ENCODE measurements at regions not wholly inside any gene's neighbourhood (a gene's known extent, or its start where the extent isn't known, plus 50 kb on each side); places are given as distances from the start of the nearest gene placed in this dataset.

DNA sequence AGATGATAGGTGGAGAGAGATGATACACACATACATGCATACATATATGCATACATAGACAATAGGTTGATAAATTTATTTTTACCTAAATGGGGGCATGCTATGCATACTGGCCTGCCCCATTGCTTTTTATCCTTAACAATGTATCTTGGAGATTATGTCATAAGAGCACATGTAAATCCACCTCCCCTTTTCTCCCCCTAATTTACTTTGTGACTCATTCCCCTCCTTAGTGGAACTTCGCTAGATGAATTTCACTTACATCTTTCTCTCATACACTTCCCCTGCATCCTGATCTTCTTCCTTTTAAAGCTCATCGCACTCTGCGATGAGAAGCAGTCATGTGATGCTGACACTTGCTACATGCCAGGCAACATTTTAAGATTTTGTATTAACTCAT, 223.6 kb downstream of the C1D start:
- ChIA-PET CTCF (interaction anchor here (2.2 kb wide), 1 partner anchor 188 kb away, joined by 11 read pairs; no protein-coding TSS in a partner anchor), POLR2A (ENCODE audit: low non-redundant PET) (no interaction called here)
- BruUV-seq (replicated peaks) = no TSS peak
- intact Hi-C loops (cut with micrococcal nuclease; ENCODE audit: unreplicated experiment) = no loop called here
- H3K9me3 ChIP-seq (ENCODE audit: low read depth, low read length, poor library complexity, severe bottlenecking) = no peaks in the 10 kb centered on the region
- no peaks in the 10 kb centered on the region for H3K27me3 ChIP-seq (replicated peaks; ENCODE audit: insufficient read depth, low read depth, low read length, poor library complexity)
- H3K4me1 ChIP-seq (ENCODE audit: insufficient read depth, low read length, poor library complexity, severe bottlenecking) = peaks cover 12% of the 10 kb centered on the region
- no peak for TF ChIP-seq EZH2 (IDR thresholded peaks at IDR 0.05; ENCODE audit: borderline replicate concordance, low read depth, low read length, poor library complexity, severe bottlenecking)
- TF ChIP-seq, protein P1, sequence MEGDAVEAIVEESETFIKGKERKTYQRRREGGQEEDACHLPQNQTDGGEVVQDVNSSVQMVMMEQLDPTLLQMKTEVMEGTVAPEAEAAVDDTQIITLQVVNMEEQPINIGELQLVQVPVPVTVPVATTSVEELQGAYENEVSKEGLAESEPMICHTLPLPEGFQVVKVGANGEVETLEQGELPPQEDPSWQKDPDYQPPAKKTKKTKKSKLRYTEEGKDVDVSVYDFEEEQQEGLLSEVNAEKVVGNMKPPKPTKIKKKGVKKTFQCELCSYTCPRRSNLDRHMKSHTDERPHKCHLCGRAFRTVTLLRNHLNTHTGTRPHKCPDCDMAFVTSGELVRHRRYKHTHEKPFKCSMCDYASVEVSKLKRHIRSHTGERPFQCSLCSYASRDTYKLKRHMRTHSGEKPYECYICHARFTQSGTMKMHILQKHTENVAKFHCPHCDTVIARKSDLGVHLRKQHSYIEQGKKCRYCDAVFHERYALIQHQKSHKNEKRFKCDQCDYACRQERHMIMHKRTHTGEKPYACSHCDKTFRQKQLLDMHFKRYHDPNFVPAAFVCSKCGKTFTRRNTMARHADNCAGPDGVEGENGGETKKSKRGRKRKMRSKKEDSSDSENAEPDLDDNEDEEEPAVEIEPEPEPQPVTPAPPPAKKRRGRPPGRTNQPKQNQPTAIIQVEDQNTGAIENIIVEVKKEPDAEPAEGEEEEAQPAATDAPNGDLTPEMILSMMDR (conservative IDR thresholded peaks at IDR 0.05; ENCODE audit: low read depth, low read length) = no peak
- no peaks in the 10 kb centered on the region for H3K36me3 ChIP-seq (ENCODE audit: insufficient read depth, low read length, poor library complexity, severe bottlenecking)
- no peak overlapping the region for H3K4me3 ChIP-seq (ENCODE audit: low read depth, low read length, poor library complexity, severe bottlenecking)
- H3K27ac ChIP-seq (ENCODE audit: low read depth, low read length, poor library complexity, severe bottlenecking) = no peak overlapping the region
- DNase-seq (ENCODE audit: low spot score) = peak; percentile 15

DNA sequence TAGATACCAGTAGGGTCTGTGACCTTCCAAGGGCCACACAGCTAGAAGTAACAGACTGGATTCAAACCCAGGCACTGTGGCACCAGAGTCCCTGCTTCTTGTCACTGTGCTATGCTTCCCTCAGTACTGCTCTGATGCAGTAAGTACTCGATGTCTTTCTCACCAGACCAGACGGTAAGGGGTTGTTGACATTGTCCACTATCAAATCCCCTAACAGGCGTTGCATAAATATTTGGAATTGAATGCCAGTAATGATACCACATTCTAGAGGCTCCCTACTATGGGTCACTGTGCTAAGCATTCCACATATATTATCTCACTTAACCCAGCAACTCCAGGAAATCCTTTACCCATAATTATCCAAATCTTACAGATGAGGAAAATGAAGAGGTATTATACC, 223.1 kb downstream of the C1D start:
- Histone ChIP-seq H3K27me3 (replicated peaks; ENCODE audit: insufficient read depth, low read depth, low read length, poor library complexity) (no peaks in the 10 kb centered on the region), H3K27ac (ENCODE audit: low read depth, low read length, poor library complexity, severe bottlenecking) (no peak overlapping the region), H3K4me1 (ENCODE audit: insufficient read depth, low read length, poor library complexity, severe bottlenecking) (peaks cover 15% of the 10 kb centered on the region), H3K36me3 (ENCODE audit: insufficient read depth, low read length, poor library complexity, severe bottlenecking) (no peaks in the 10 kb centered on the region), H3K4me3 (ENCODE audit: low read depth, low read length, poor library complexity, severe bottlenecking) (no peak overlapping the region), H3K9me3 (ENCODE audit: low read depth, low read length, poor library complexity, severe bottlenecking) (no peaks in the 10 kb centered on the region)
- no peak for DNase-seq (ENCODE audit: low spot score)
- CTCF ChIA-PET = interaction anchor here (0.7 to 2.2 kb wide), 4 partner anchors 14 to 363 kb away, joined by 3 to 18 read pairs (median 7); no protein-coding TSS in a partner anchor
- intact Hi-C loops (cut with micrococcal nuclease; ENCODE audit: unreplicated experiment) = loop anchor here (1.0 to 10.0 kb wide), 6 partner anchors 106 to 1252 kb away; no protein-coding TSS in a partner anchor
- no peak for TF ChIP-seq EZH2 (IDR thresholded peaks at IDR 0.05; ENCODE audit: borderline replicate concordance, low read depth, low read length, poor library complexity, severe bottlenecking)
- TF ChIP-seq, protein P1 (conservative IDR thresholded peaks at IDR 0.05; ENCODE audit: low read depth, low read length) = no peak
- no TSS peak for BruUV-seq (replicated peaks)
- POLR2A ChIA-PET (ENCODE audit: low non-redundant PET) = no interaction called here

DNA sequence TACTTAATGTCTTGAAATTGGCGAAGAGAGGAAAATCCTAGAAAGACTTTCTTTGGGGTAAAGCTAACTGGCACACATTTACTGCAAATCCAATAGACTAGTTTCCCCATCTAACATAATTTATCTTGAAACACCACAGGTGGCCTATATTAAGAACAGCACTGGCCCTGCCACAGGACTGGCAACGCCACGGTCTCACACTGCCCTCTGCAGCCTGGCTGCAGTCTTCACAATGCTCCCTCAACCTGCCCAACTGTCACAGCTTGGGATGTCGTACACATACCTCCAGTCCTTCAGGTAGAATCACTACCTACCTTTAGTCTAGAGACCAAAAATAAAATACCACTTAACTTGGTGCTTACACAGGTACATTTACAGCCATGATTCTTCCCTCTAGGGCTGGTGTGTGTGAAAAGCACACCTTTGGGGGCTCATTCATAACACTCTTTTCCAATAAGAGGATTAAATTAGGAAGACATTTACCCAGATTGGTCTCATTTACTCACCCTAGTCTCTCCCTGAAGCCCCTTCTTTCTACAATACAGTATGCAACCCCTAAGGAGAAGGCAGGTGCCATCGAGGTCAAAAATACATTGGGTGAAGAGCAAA, 222.2 kb downstream of the C1D start:
- DNase-seq (ENCODE audit: low spot score) = peak; percentile 88
- ChIA-PET CTCF (interaction anchor here (0.7 to 2.2 kb wide), 4 partner anchors 15 to 364 kb away, joined by 3 to 18 read pairs (median 7); no protein-coding TSS in a partner anchor), POLR2A (ENCODE audit: low non-redundant PET) (interaction anchor here (0.6 kb wide), 1 partner anchor 965 kb away, joined by 3 read pairs; no protein-coding TSS in a partner anchor)
- Histone ChIP-seq H3K4me3 (ENCODE audit: low read depth, low read length, poor library complexity, severe bottlenecking) (no peak overlapping the region), H3K36me3 (ENCODE audit: insufficient read depth, low read length, poor library complexity, severe bottlenecking) (no peaks in the 10 kb centered on the region), H3K9me3 (ENCODE audit: low read depth, low read length, poor library complexity, severe bottlenecking) (no peaks in the 10 kb centered on the region), H3K4me1 (ENCODE audit: insufficient read depth, low read length, poor library complexity, severe bottlenecking) (peaks cover 16% of the 10 kb centered on the region), H3K27me3 (replicated peaks; ENCODE audit: insufficient read depth, low read depth, low read length, poor library complexity) (no peaks in the 10 kb centered on the region), H3K27ac (ENCODE audit: low read depth, low read length, poor library complexity, severe bottlenecking) (no peak overlapping the region)
- no TSS peak for BruUV-seq (replicated peaks)
- TF ChIP-seq, protein P1 (conservative IDR thresholded peaks at IDR 0.05; ENCODE audit: low read depth, low read length) = peak; percentile 96
- TF ChIP-seq EZH2 (IDR thresholded peaks at IDR 0.05; ENCODE audit: borderline replicate concordance, low read depth, low read length, poor library complexity, severe bottlenecking) = no peak
- intact Hi-C loops (cut with micrococcal nuclease; ENCODE audit: unreplicated experiment) = loop anchor here (1.0 to 10.0 kb wide), 6 partner anchors 107 to 1253 kb away; no protein-coding TSS in a partner anchor
